NCI-H146 treated with DMSO at 0.1 percent for 48 hours (cell line): ENCODE measurements at regions not wholly inside any gene's neighbourhood (a gene's known extent, or its start where the extent isn't known, plus 50 kb on each side); places are given as distances from the start of the nearest gene placed in this dataset.
"Not testable (repeated sequence)": the region's sequence is repeated elsewhere in the genome, so short reads cannot be mapped to it uniquely, and the experiment has no call there.

ENCODE experiments used
- DNase-seq: peaks from one replicate; lab custom pipeline; 2025; ENCODE audit not compliant: unreplicated experiment; lab: John Stamatoyannopoulos, UW

GRCh38 chr5:130350131-130350530, 445.9 kb downstream of the CHSY3 start:
- no peak for DNase-seq

GRCh38 chr5:130337179-130337888, 433.1 kb downstream of the CHSY3 start:
- DNase-seq, result no peak

GRCh38 chr5:130335117-130335516, 430.9 kb downstream of the CHSY3 start:
- DNase-seq, result no peak

- DNase-seq, result no peak
Observed at GRCh38 chr5:130333089-130333488, 428.8 kb downstream of the CHSY3 start.

- no peak for DNase-seq
Observed at GRCh38 chr5:130331332-130331731, 427.1 kb downstream of the CHSY3 start.

GRCh38 chr5:130324953-130325671, 420.8 kb downstream of the CHSY3 start:
- DNase-seq, result no peak

- no peak for DNase-seq
Observed at GRCh38 chr5:130323804-130324454, 419.7 kb downstream of the CHSY3 start.

- no peak for DNase-seq
Observed at GRCh38 chr5:130321931-130322330, 417.7 kb downstream of the CHSY3 start.

GRCh38 chr5:130316971-130317680, 412.9 kb downstream of the CHSY3 start:
- no peak for DNase-seq

GRCh38 chr5:130295235-130295634, 391.0 kb downstream of the CHSY3 start:
- DNase-seq, result no peak

GRCh38 chr5:130294798-130295197, 390.5 kb downstream of the CHSY3 start:
- DNase-seq, result not testable (repeated sequence)

GRCh38 chr5:130290219-130290618, 386.0 kb downstream of the CHSY3 start:
- no peak for DNase-seq

- no peak for DNase-seq
Observed at GRCh38 chr5:130289132-130290088, 385.1 kb downstream of the CHSY3 start.

GRCh38 chr5:130287438-130287837, 383.2 kb downstream of the CHSY3 start:
- DNase-seq, result no peak

GRCh38 chr5:130286971-130287370, 382.7 kb downstream of the CHSY3 start:
- no peak for DNase-seq

GRCh38 chr5:130282049-130282448, 377.8 kb downstream of the CHSY3 start:
- DNase-seq, result no peak

- no peak for DNase-seq
Observed at GRCh38 chr5:130280528-130281217, 376.4 kb downstream of the CHSY3 start.

- DNase-seq, result no peak
Observed at GRCh38 chr5:130279386-130279785, 375.1 kb downstream of the CHSY3 start.

GRCh38 chr5:130278136-130278535, 373.9 kb downstream of the CHSY3 start:
- DNase-seq, result no peak

- no peak for DNase-seq
Observed at GRCh38 chr5:130277522-130277921, 373.3 kb downstream of the CHSY3 start.
